ENCODE measurements at regions not wholly inside any gene's neighbourhood (a gene's known extent, or its start where the extent isn't known, plus 50 kb on each side); places are given as distances from the start of the nearest gene placed in this dataset.

- no peak for TF ChIP-seq CTCF (IDR thresholded peaks at IDR 0.05; ENCODE audit: insufficient read depth in 1 of 2, low read depth in 1 of 2, low read length in 1 of 2, severe bottlenecking in 1 of 2, unreplicated experiment in 1 of 2)
- no peaks in the 10 kb centered on the region for H3K9me3 ChIP-seq
- H3K4me1 Mint-ChIP-seq (ENCODE audit: low read depth, unreplicated experiment), result no peaks in the 10 kb centered on the region
- H3K4me1 ChIP-seq, result no peaks in the 10 kb centered on the region
- POLR2A ChIA-PET, result no interaction called here
- H3K36me3 ChIP-seq (ENCODE audit: control insufficient read depth, insufficient read depth, low read length), result no peaks in the 10 kb centered on the region
- intact Hi-C loops (cut with micrococcal nuclease; ENCODE audit: unreplicated experiment), result no loop called here
- CTCF ChIA-PET, result no interaction called here
- H3K27ac Mint-ChIP-seq (ENCODE audit: unreplicated experiment), result no peak overlapping the region
- H3K27me3 Mint-ChIP-seq (ENCODE audit: insufficient read depth, unreplicated experiment), result no peaks in the 10 kb centered on the region
- BruUV-seq (replicated peaks), result no TSS peak
- H3K4me3 Mint-ChIP-seq (ENCODE audit: unreplicated experiment), result no peak overlapping the region
- no peak overlapping the region for H3K4me3 ChIP-seq (ENCODE audit: low read depth, low read length)
- H3K36me3 Mint-ChIP-seq (ENCODE audit: insufficient read depth, unreplicated experiment), result no peaks in the 10 kb centered on the region
- no peak for DNase-seq
- no peaks in the 10 kb centered on the region for H3K27me3 ChIP-seq (replicated peaks; ENCODE audit: control insufficient read depth, insufficient read depth, low read length)
- peaks cover 12% of the 10 kb centered on the region for H3K9me3 Mint-ChIP-seq (ENCODE audit: unreplicated experiment)
Measured at GRCh38 chrX:102018208-102018607, 86.4 kb upstream of the ZMAT1 start.

GRCh38 chrX:102008901-102009300 is 77.1 kb upstream of the ZMAT1 start:
- Histone ChIP-seq H3K27me3 (replicated peaks; ENCODE audit: control insufficient read depth, insufficient read depth, low read length) (no peaks in the 10 kb centered on the region), H3K4me1 (no peaks in the 10 kb centered on the region), H3K4me3 (ENCODE audit: low read depth, low read length) (no peak overlapping the region), H3K9me3 (no peaks in the 10 kb centered on the region), H3K36me3 (ENCODE audit: control insufficient read depth, insufficient read depth, low read length) (no peaks in the 10 kb centered on the region)
- ChIA-PET CTCF (no interaction called here), POLR2A (no interaction called here)
- no peak for DNase-seq
- intact Hi-C loops (cut with micrococcal nuclease; ENCODE audit: unreplicated experiment), result no loop called here
- Mint-ChIP-seq H3K27ac (ENCODE audit: unreplicated experiment) (no peak overlapping the region), H3K4me3 (ENCODE audit: unreplicated experiment) (no peak overlapping the region), H3K4me1 (ENCODE audit: low read depth, unreplicated experiment) (no peaks in the 10 kb centered on the region), H3K27me3 (ENCODE audit: insufficient read depth, unreplicated experiment) (no peaks in the 10 kb centered on the region), H3K36me3 (ENCODE audit: insufficient read depth, unreplicated experiment) (no peaks in the 10 kb centered on the region), H3K9me3 (ENCODE audit: unreplicated experiment) (no peaks in the 10 kb centered on the region)
- no peak for TF ChIP-seq CTCF (IDR thresholded peaks at IDR 0.05; ENCODE audit: insufficient read depth in 1 of 2, low read depth in 1 of 2, low read length in 1 of 2, severe bottlenecking in 1 of 2, unreplicated experiment in 1 of 2)
- BruUV-seq (replicated peaks), result no TSS peak

GRCh38 chrX:101999644-102000539 is 68.1 kb upstream of the ZMAT1 start:
- POLR2A ChIA-PET, result no interaction called here

More at GRCh38 chrX:101999644-102000539, 68.1 kb upstream of the ZMAT1 start:
- no peak for TF ChIP-seq CTCF (IDR thresholded peaks at IDR 0.05; ENCODE audit: insufficient read depth in 1 of 2, low read depth in 1 of 2, low read length in 1 of 2, severe bottlenecking in 1 of 2, unreplicated experiment in 1 of 2)
- intact Hi-C loops (cut with micrococcal nuclease; ENCODE audit: unreplicated experiment), result no loop called here
- peaks cover 8% of the 10 kb centered on the region for H3K9me3 Mint-ChIP-seq (ENCODE audit: unreplicated experiment)
- no peaks in the 10 kb centered on the region for H3K36me3 Mint-ChIP-seq (ENCODE audit: insufficient read depth, unreplicated experiment)
- Histone ChIP-seq H3K36me3 (ENCODE audit: control insufficient read depth, insufficient read depth, low read length) (no peaks in the 10 kb centered on the region), H3K27me3 (replicated peaks; ENCODE audit: control insufficient read depth, insufficient read depth, low read length) (no peaks in the 10 kb centered on the region), H3K9me3 (no peaks in the 10 kb centered on the region), H3K4me3 (ENCODE audit: low read depth, low read length) (no peak overlapping the region), H3K4me1 (no peaks in the 10 kb centered on the region)
- H3K27me3 Mint-ChIP-seq (ENCODE audit: insufficient read depth, unreplicated experiment), result peaks cover 3% of the 10 kb centered on the region
- H3K4me3 Mint-ChIP-seq (ENCODE audit: unreplicated experiment), result no peak overlapping the region
- no peaks in the 10 kb centered on the region for H3K4me1 Mint-ChIP-seq (ENCODE audit: low read depth, unreplicated experiment)
- no peak for DNase-seq
- CTCF ChIA-PET, result no interaction called here
- no TSS peak for BruUV-seq (replicated peaks)
- no peak overlapping the region for H3K27ac Mint-ChIP-seq (ENCODE audit: unreplicated experiment)

Measured in Caco-2 (cell line).